Esophagus squamous epithelium (tissue), 4 donors: ENCODE measurements at regions not wholly inside any gene's neighbourhood (a gene's known extent, or its start where the extent isn't known, plus 50 kb on each side); places are given as distances from the start of the nearest gene placed in this dataset.

ENCODE experiments used
- POLR2A ChIP-seq, 4 donors: fragments of 450-650 bp; IDR thresholded peaks; one replicate each; pipeline ENCODE4 v1.6.1; 2017; ENCODE audit warnings: antibody characterized with exemption in 4 of 4, mild to moderate bottlenecking in 4 of 4, moderate library complexity in 3 of 4
- TF ChIP-seq, protein P1 (sequence below), 6 experiments: fragments of 450-650 bp in 4 of 6; fragments of 200-600 bp in 2 of 6; sonication (generic) in 2 of 6; IDR thresholded peaks; one replicate each; pipeline ENCODE4 v1.5.1; 2016 to 2019; ENCODE audit warnings: antibody characterized with exemption in 6 of 6, mild to moderate bottlenecking in 4 of 6, moderate library complexity in 4 of 6

DNA sequence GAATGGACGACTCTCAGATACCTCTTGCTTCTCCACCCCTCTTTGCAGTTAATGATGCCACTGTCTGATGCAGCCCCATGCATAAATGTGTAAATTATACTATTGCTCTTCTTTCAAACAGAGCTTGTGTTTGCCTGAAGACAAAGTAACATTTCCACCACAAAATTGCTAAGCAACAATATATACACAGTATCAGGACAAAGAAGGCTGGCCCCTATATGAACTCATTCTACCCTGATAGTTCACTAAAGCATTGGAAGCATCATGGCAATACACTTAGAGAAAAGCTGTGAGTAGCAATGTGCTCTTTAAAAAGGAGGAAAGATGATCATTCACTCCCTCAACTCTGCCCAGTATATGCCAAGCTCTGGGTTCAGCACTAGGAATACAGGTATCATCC, 427.0 kb upstream of the CPEB2 start:
- no peak for TF ChIP-seq POLR2A (IDR thresholded peaks at IDR 0.05)
- TF ChIP-seq, protein P1, sequence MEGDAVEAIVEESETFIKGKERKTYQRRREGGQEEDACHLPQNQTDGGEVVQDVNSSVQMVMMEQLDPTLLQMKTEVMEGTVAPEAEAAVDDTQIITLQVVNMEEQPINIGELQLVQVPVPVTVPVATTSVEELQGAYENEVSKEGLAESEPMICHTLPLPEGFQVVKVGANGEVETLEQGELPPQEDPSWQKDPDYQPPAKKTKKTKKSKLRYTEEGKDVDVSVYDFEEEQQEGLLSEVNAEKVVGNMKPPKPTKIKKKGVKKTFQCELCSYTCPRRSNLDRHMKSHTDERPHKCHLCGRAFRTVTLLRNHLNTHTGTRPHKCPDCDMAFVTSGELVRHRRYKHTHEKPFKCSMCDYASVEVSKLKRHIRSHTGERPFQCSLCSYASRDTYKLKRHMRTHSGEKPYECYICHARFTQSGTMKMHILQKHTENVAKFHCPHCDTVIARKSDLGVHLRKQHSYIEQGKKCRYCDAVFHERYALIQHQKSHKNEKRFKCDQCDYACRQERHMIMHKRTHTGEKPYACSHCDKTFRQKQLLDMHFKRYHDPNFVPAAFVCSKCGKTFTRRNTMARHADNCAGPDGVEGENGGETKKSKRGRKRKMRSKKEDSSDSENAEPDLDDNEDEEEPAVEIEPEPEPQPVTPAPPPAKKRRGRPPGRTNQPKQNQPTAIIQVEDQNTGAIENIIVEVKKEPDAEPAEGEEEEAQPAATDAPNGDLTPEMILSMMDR (IDR thresholded peaks at IDR 0.05): no peak
